HT1080 (cell line): ENCODE measurements at regions not wholly inside any gene's neighbourhood (a gene's known extent, or its start where the extent isn't known, plus 50 kb on each side); places are given as distances from the start of the nearest gene placed in this dataset.

ENCODE experiments used
- DNase-seq: peaks from one replicate; pipeline ENCODE4 v3.0.0-alpha.2; 2015; ENCODE audit warnings: low read depth

- no peak for DNase-seq
Measured at GRCh38 chr6:150711584-150712504, 112.2 kb downstream of the PLEKHG1 start.

- DNase-seq, result no peak
Measured at GRCh38 chr6:150712505-150713252, 113.0 kb downstream of the PLEKHG1 start.

GRCh38 chr6:150713487-150713886 is 113.8 kb downstream of the PLEKHG1 start:
- no peak for DNase-seq

- no peak for DNase-seq
Measured at GRCh38 chr6:150713931-150714330, 114.2 kb downstream of the PLEKHG1 start.

- no peak for DNase-seq
Measured at GRCh38 chr6:150715133-150715532, 115.4 kb downstream of the PLEKHG1 start.

GRCh38 chr6:150717419-150717818 is 117.7 kb downstream of the PLEKHG1 start:
- DNase-seq, result no peak

GRCh38 chr6:150719099-150719766 is 119.5 kb downstream of the PLEKHG1 start:
- DNase-seq, result no peak

- DNase-seq, result no peak
Measured at GRCh38 chr6:150719831-150720230, 120.1 kb downstream of the PLEKHG1 start.

- DNase-seq, result peak; percentile 70
Measured at GRCh38 chr6:150720774-150721233, 121.1 kb downstream of the PLEKHG1 start.

GRCh38 chr6:150721418-150722266 is 122.0 kb downstream of the PLEKHG1 start:
- no peak for DNase-seq

GRCh38 chr6:150722614-150723344 is 123.1 kb downstream of the PLEKHG1 start:
- no peak for DNase-seq

GRCh38 chr6:150723345-150723658 is 123.6 kb downstream of the PLEKHG1 start:
- DNase-seq, result no peak

- DNase-seq, result peak; percentile 43
Measured at GRCh38 chr6:150723857-150724256, 124.2 kb downstream of the PLEKHG1 start.

- no peak for DNase-seq
Measured at GRCh38 chr6:150725795-150726194, 126.1 kb downstream of the PLEKHG1 start.

GRCh38 chr6:150729188-150729748 is 129.6 kb downstream of the PLEKHG1 start:
- no peak for DNase-seq

- no peak for DNase-seq
Measured at GRCh38 chr6:150730801-150731457, 131.2 kb downstream of the PLEKHG1 start.

GRCh38 chr6:150732765-150733539 is 132.6 kb upstream of the MTHFD1L start:
- DNase-seq, result no peak

- no peak for DNase-seq
Measured at GRCh38 chr6:150733726-150734125, 131.8 kb upstream of the MTHFD1L start.

GRCh38 chr6:150734235-150734634 is 131.3 kb upstream of the MTHFD1L start:
- DNase-seq, result peak; percentile 32
